ENCODE measurements at regions not wholly inside any gene's neighbourhood (a gene's known extent, or its start where the extent isn't known, plus 50 kb on each side); places are given as distances from the start of the nearest gene placed in this dataset.

GRCh38 chr9:81532251-81532650, 157.1 kb downstream of the TLE1 start:
- WGBS = 93% methylated on average over 4 of the region's 4 CpGs
- Histone ChIP-seq H3K27ac (ENCODE audit: low read depth in 1 of 2, low read length in 1 of 2) (no peak overlapping the region), H3K27me3 (ENCODE audit: control insufficient read depth in 2 of 2, insufficient read depth in 1 of 2, low read length in 1 of 2) (no peaks in the 10 kb centered on the region), H3K9me3 (ENCODE audit: control insufficient read depth in 2 of 2, insufficient read depth in 1 of 2, low read length in 1 of 2) (peaks cover 0 to 3% of the 10 kb centered on the region in 2 donors), H3K4me1 (ENCODE audit: control insufficient read depth in 2 of 2, insufficient read depth in 2 of 2, low read length in 2 of 2) (no peaks in the 10 kb centered on the region), H3K36me3 (ENCODE audit: control insufficient read depth in 2 of 2, insufficient read depth in 2 of 2, low read length in 1 of 2) (no peaks in the 10 kb centered on the region), H3K4me3 (ENCODE audit: low read length in 2 of 2) (no peak overlapping the region)
- DNase-seq (ENCODE audit: low read depth in 6 of 9, low spot score in 9 of 9) = no peak

GRCh38 chr9:81531511-81531910, 157.8 kb downstream of the TLE1 start:
- WGBS = 94% methylated on average over 6 of the region's 6 CpGs

GRCh38 chr9:81530846-81531245, 158.5 kb downstream of the TLE1 start:
- H3K9me3 ChIP-seq (ENCODE audit: control insufficient read depth in 2 of 2, insufficient read depth in 1 of 2, low read length in 1 of 2) = peaks cover 0 to 3% of the 10 kb centered on the region in 2 donors
- no peaks in the 10 kb centered on the region for H3K27me3 ChIP-seq (ENCODE audit: control insufficient read depth in 2 of 2, insufficient read depth in 1 of 2, low read length in 1 of 2)
- 97% methylated on average over 4 of the region's 4 CpGs for WGBS
- no peak overlapping the region for H3K27ac ChIP-seq (ENCODE audit: low read depth in 1 of 2, low read length in 1 of 2)
- H3K4me3 ChIP-seq (ENCODE audit: low read length in 2 of 2) = no peak overlapping the region
- no peak for DNase-seq (ENCODE audit: low read depth in 6 of 9, low spot score in 9 of 9)
- no peaks in the 10 kb centered on the region for H3K36me3 ChIP-seq (ENCODE audit: control insufficient read depth in 2 of 2, insufficient read depth in 2 of 2, low read length in 1 of 2)
- H3K4me1 ChIP-seq (ENCODE audit: control insufficient read depth in 2 of 2, insufficient read depth in 2 of 2, low read length in 2 of 2) = no peaks in the 10 kb centered on the region

More at GRCh38 chr9:81531511-81531910, 157.8 kb downstream of the TLE1 start:
- no peaks in the 10 kb centered on the region for H3K4me1 ChIP-seq (ENCODE audit: control insufficient read depth in 2 of 2, insufficient read depth in 2 of 2, low read length in 2 of 2)
- DNase-seq (ENCODE audit: low read depth in 6 of 9, low spot score in 9 of 9) = no peak
- H3K4me3 ChIP-seq (ENCODE audit: low read length in 2 of 2) = no peak overlapping the region
- H3K27ac ChIP-seq (ENCODE audit: low read depth in 1 of 2, low read length in 1 of 2) = no peak overlapping the region
- H3K9me3 ChIP-seq (ENCODE audit: control insufficient read depth in 2 of 2, insufficient read depth in 1 of 2, low read length in 1 of 2) = peaks cover 0 to 3% of the 10 kb centered on the region in 2 donors
- H3K36me3 ChIP-seq (ENCODE audit: control insufficient read depth in 2 of 2, insufficient read depth in 2 of 2, low read length in 1 of 2) = no peaks in the 10 kb centered on the region
- H3K27me3 ChIP-seq (ENCODE audit: control insufficient read depth in 2 of 2, insufficient read depth in 1 of 2, low read length in 1 of 2) = no peaks in the 10 kb centered on the region

- H3K4me3 ChIP-seq (ENCODE audit: low read length in 2 of 2) = no peak overlapping the region
- no peak for DNase-seq (ENCODE audit: low read depth in 6 of 9, low spot score in 9 of 9)
- H3K27ac ChIP-seq (ENCODE audit: low read depth in 1 of 2, low read length in 1 of 2) = no peak overlapping the region
- no peaks in the 10 kb centered on the region for H3K27me3 ChIP-seq (ENCODE audit: control insufficient read depth in 2 of 2, insufficient read depth in 1 of 2, low read length in 1 of 2)
- no peaks in the 10 kb centered on the region for H3K36me3 ChIP-seq (ENCODE audit: control insufficient read depth in 2 of 2, insufficient read depth in 2 of 2, low read length in 1 of 2)
- H3K9me3 ChIP-seq (ENCODE audit: control insufficient read depth in 2 of 2, insufficient read depth in 1 of 2, low read length in 1 of 2) = peaks cover 0 to 3% of the 10 kb centered on the region in 2 donors
- no peaks in the 10 kb centered on the region for H3K4me1 ChIP-seq (ENCODE audit: control insufficient read depth in 2 of 2, insufficient read depth in 2 of 2, low read length in 2 of 2)
- WGBS = 91% methylated on average over 5 of the region's 5 CpGs
Measured at GRCh38 chr9:81530310-81530810, 159.0 kb downstream of the TLE1 start.

GRCh38 chr9:81529556-81530193, 159.7 kb downstream of the TLE1 start:
- Histone ChIP-seq H3K4me3 (ENCODE audit: low read length in 2 of 2) (no peak overlapping the region), H3K27ac (ENCODE audit: low read depth in 1 of 2, low read length in 1 of 2) (no peak overlapping the region), H3K27me3 (ENCODE audit: control insufficient read depth in 2 of 2, insufficient read depth in 1 of 2, low read length in 1 of 2) (no peaks in the 10 kb centered on the region), H3K36me3 (ENCODE audit: control insufficient read depth in 2 of 2, insufficient read depth in 2 of 2, low read length in 1 of 2) (no peaks in the 10 kb centered on the region), H3K9me3 (ENCODE audit: control insufficient read depth in 2 of 2, insufficient read depth in 1 of 2, low read length in 1 of 2) (peaks cover 0 to 3% of the 10 kb centered on the region in 2 donors), H3K4me1 (ENCODE audit: control insufficient read depth in 2 of 2, insufficient read depth in 2 of 2, low read length in 2 of 2) (no peaks in the 10 kb centered on the region)
- no peak for DNase-seq (ENCODE audit: low read depth in 6 of 9, low spot score in 9 of 9)
- WGBS = 86% methylated on average over 1 of the region's 1 CpG

GRCh38 chr9:81526587-81526986, 162.8 kb downstream of the TLE1 start:
- peak in 1 of 9 donors; percentile 19 for DNase-seq (ENCODE audit: low read depth in 6 of 9, low spot score in 9 of 9)
- Histone ChIP-seq H3K4me1 (ENCODE audit: control insufficient read depth in 2 of 2, insufficient read depth in 2 of 2, low read length in 2 of 2) (no peaks in the 10 kb centered on the region), H3K27me3 (ENCODE audit: control insufficient read depth in 2 of 2, insufficient read depth in 1 of 2, low read length in 1 of 2) (no peaks in the 10 kb centered on the region), H3K36me3 (ENCODE audit: control insufficient read depth in 2 of 2, insufficient read depth in 2 of 2, low read length in 1 of 2) (no peaks in the 10 kb centered on the region), H3K4me3 (ENCODE audit: low read length in 2 of 2) (no peak overlapping the region), H3K27ac (ENCODE audit: low read depth in 1 of 2, low read length in 1 of 2) (no peak overlapping the region), H3K9me3 (ENCODE audit: control insufficient read depth in 2 of 2, insufficient read depth in 1 of 2, low read length in 1 of 2) (no peaks in the 10 kb centered on the region)
- 95% methylated on average over 2 of the region's 2 CpGs for WGBS

GRCh38 chr9:81522716-81523551, 166.4 kb downstream of the TLE1 start:
- Histone ChIP-seq H3K4me1 (ENCODE audit: control insufficient read depth in 2 of 2, insufficient read depth in 2 of 2, low read length in 2 of 2) (no peaks in the 10 kb centered on the region), H3K4me3 (ENCODE audit: low read length in 2 of 2) (no peak overlapping the region), H3K27me3 (ENCODE audit: control insufficient read depth in 2 of 2, insufficient read depth in 1 of 2, low read length in 1 of 2) (no peaks in the 10 kb centered on the region), H3K27ac (ENCODE audit: low read depth in 1 of 2, low read length in 1 of 2) (no peak overlapping the region), H3K9me3 (ENCODE audit: control insufficient read depth in 2 of 2, insufficient read depth in 1 of 2, low read length in 1 of 2) (no peaks in the 10 kb centered on the region), H3K36me3 (ENCODE audit: control insufficient read depth in 2 of 2, insufficient read depth in 2 of 2, low read length in 1 of 2) (no peaks in the 10 kb centered on the region)
- peak in 8 of 9 donors; percentile 17 to 73 (median 35) for DNase-seq (ENCODE audit: low read depth in 6 of 9, low spot score in 9 of 9)
- 46% methylated on average over 8 of the region's 8 CpGs for WGBS

- 92% methylated on average over 3 of the region's 3 CpGs for WGBS
- no peaks in the 10 kb centered on the region for H3K9me3 ChIP-seq (ENCODE audit: control insufficient read depth in 2 of 2, insufficient read depth in 1 of 2, low read length in 1 of 2)
- no peak for DNase-seq (ENCODE audit: low read depth in 6 of 9, low spot score in 9 of 9)
- H3K4me1 ChIP-seq (ENCODE audit: control insufficient read depth in 2 of 2, insufficient read depth in 2 of 2, low read length in 2 of 2) = no peaks in the 10 kb centered on the region
- H3K36me3 ChIP-seq (ENCODE audit: control insufficient read depth in 2 of 2, insufficient read depth in 2 of 2, low read length in 1 of 2) = no peaks in the 10 kb centered on the region
- H3K4me3 ChIP-seq (ENCODE audit: low read length in 2 of 2) = no peak overlapping the region
- H3K27me3 ChIP-seq (ENCODE audit: control insufficient read depth in 2 of 2, insufficient read depth in 1 of 2, low read length in 1 of 2) = no peaks in the 10 kb centered on the region
- no peak overlapping the region for H3K27ac ChIP-seq (ENCODE audit: low read depth in 1 of 2, low read length in 1 of 2)
Measured at GRCh38 chr9:81521892-81522291, 167.5 kb downstream of the TLE1 start.

GRCh38 chr9:81519816-81520495, 169.4 kb downstream of the TLE1 start:
- Histone ChIP-seq H3K27ac (ENCODE audit: low read depth in 1 of 2, low read length in 1 of 2) (no peak overlapping the region), H3K27me3 (ENCODE audit: control insufficient read depth in 2 of 2, insufficient read depth in 1 of 2, low read length in 1 of 2) (no peaks in the 10 kb centered on the region), H3K4me1 (ENCODE audit: control insufficient read depth in 2 of 2, insufficient read depth in 2 of 2, low read length in 2 of 2) (no peaks in the 10 kb centered on the region), H3K4me3 (ENCODE audit: low read length in 2 of 2) (no peak overlapping the region), H3K36me3 (ENCODE audit: control insufficient read depth in 2 of 2, insufficient read depth in 2 of 2, low read length in 1 of 2) (no peaks in the 10 kb centered on the region), H3K9me3 (ENCODE audit: control insufficient read depth in 2 of 2, insufficient read depth in 1 of 2, low read length in 1 of 2) (no peaks in the 10 kb centered on the region)
- DNase-seq (ENCODE audit: low read depth in 6 of 9, low spot score in 9 of 9) = no peak
- WGBS = 97% methylated on average over 2 of the region's 2 CpGs
